IMR-90 (cell line): ENCODE measurements at regions not wholly inside any gene's neighbourhood (a gene's known extent, or its start where the extent isn't known, plus 50 kb on each side); places are given as distances from the start of the nearest gene placed in this dataset.

Experiments
- ATAC-seq: fragments of 200-7000 bp; cut with Tn5 transposase; 2 replicates; pipeline ENCODE4 v1.9.1; 2020; ENCODE audit warnings: low read depth, mild to moderate bottlenecking, moderate library complexity
- BruUV-seq: library from RNA; stranded (reverse); fragments of 400-500 nt; replicated peaks from 2 replicates; lab custom pipeline; 2021; lab: Mats Ljungman, UMichigan
- CTCF ChIA-PET: fragments of 300-600 bp; formaldehyde crosslinking; extraction: SDS; loops from one replicate; lab custom pipeline; 2021; ENCODE audit warnings: antibody characterized with exemption; lab: Yijun Ruan, JAX
- POLR2A ChIA-PET: fragments of 300-600 bp; sonication (Branson Sonifier 250); formaldehyde crosslinking; loops from one replicate; lab custom pipeline; 2022; ENCODE audit warnings: antibody characterized with exemption; ENCODE audit not compliant: unreplicated experiment; lab: Charles Lee
- DNase-seq: peaks from one replicate; pipeline ENCODE4 v3.0.0; 2013
- H2AFZ ChIP-seq: replicated peaks from 2 replicates; pipeline ENCODE3; 2013; ENCODE audit warnings: low read length, mild to moderate bottlenecking; ENCODE audit not compliant: poor library complexity
- H2AK5ac ChIP-seq: 2 replicates; pipeline ENCODE4 v1.6.1; 2013; ENCODE audit warnings: low read depth, low read length, inconsistent platforms
- H2AK9ac ChIP-seq: replicated peaks from 2 replicates; pipeline ENCODE3; 2013; ENCODE audit warnings: mild to moderate bottlenecking, low read depth, low read length, moderate library complexity; ENCODE audit not compliant: poor library complexity
- H2BK120ac ChIP-seq: 2 replicates; pipeline ENCODE4 v1.6.1; 2013; ENCODE audit warnings: low read depth, low read length, inconsistent platforms
- H2BK15ac ChIP-seq: 3 replicates; pipeline ENCODE4 v1.6.1; 2013; ENCODE audit warnings: low read depth, low read length, inconsistent platforms
- H2BK20ac ChIP-seq: 2 replicates; pipeline ENCODE4 v1.6.1; 2013; ENCODE audit warnings: low read depth, mild to moderate bottlenecking, inconsistent platforms, low read length, moderate library complexity
- H2BK5ac ChIP-seq: 2 replicates; pipeline ENCODE4 v1.6.1; 2013; ENCODE audit warnings: mild to moderate bottlenecking, low read depth, low read length, inconsistent platforms; ENCODE audit not compliant: poor library complexity, severe bottlenecking
- H3K14ac ChIP-seq: replicated peaks from 2 replicates; pipeline ENCODE4 v1.6.1; 2013; ENCODE audit warnings: low read depth, low read length, inconsistent platforms
- H3K18ac ChIP-seq: 2 replicates; pipeline ENCODE4 v1.6.1; 2013; ENCODE audit warnings: low read depth, low read length, control low read depth
- H3K23ac ChIP-seq: 2 replicates; pipeline ENCODE4 v1.6.1; 2013; ENCODE audit warnings: low read depth, low read length, inconsistent platforms
- H3K27ac ChIP-seq: 2 replicates; pipeline ENCODE4 v1.5.1; 2013; ENCODE audit warnings: mild to moderate bottlenecking, control low read depth, low read length; ENCODE audit not compliant: insufficient read depth
- H3K27me3 ChIP-seq: 2 replicates; pipeline ENCODE4 v1.6.1; 2013; ENCODE audit warnings: low read length; ENCODE audit not compliant: control insufficient read depth, insufficient read depth
- H3K36me3 ChIP-seq: 2 replicates; pipeline ENCODE4 v1.6.1; 2013; ENCODE audit warnings: low read length, mixed read lengths; ENCODE audit not compliant: control insufficient read depth, insufficient read depth
- H3K4ac ChIP-seq: 2 replicates; pipeline ENCODE4 v1.6.1; 2013; ENCODE audit warnings: low read depth, low read length, inconsistent platforms
- H3K4me1 ChIP-seq: 2 replicates; pipeline ENCODE4 v1.6.1; 2013; ENCODE audit warnings: low read length, mixed read lengths; ENCODE audit not compliant: control insufficient read depth, insufficient read depth
- H3K4me2 ChIP-seq: 2 replicates; pipeline ENCODE4 v1.6.1; 2013; ENCODE audit warnings: low read depth, mild to moderate bottlenecking, control low read depth, low read length, moderate library complexity
- H3K4me3 ChIP-seq: 2 replicates; pipeline ENCODE4 v1.5.1; 2013; ENCODE audit warnings: low read depth, mild to moderate bottlenecking, control low read depth, low read length, moderate library complexity; ENCODE audit not compliant: insufficient read depth
- H3K56ac ChIP-seq: 2 replicates; pipeline ENCODE4 v1.6.1; 2013; ENCODE audit warnings: low read length, inconsistent platforms; ENCODE audit not compliant: insufficient read depth; ENCODE audit errors: extremely low read depth
- H3K79me1 ChIP-seq, 2 experiments: 2 replicates each; pipeline ENCODE4 v1.6.1; 2013; ENCODE audit warnings: low read length in 2 of 2, inconsistent platforms in 1 of 2, low read depth in 1 of 2
- H3K9ac ChIP-seq: 2 replicates; pipeline ENCODE4 v1.6.1; 2013; ENCODE audit warnings: low read depth, low read length, control low read depth
- H3K9me1 ChIP-seq: 2 replicates; pipeline ENCODE4 v1.6.1; 2013; ENCODE audit warnings: low read length, inconsistent platforms; ENCODE audit not compliant: insufficient read depth
- H3K9me3 ChIP-seq: 2 replicates; pipeline ENCODE4 v1.6.1; 2013; ENCODE audit warnings: low read length; ENCODE audit not compliant: control insufficient read depth, insufficient read depth
- H4K20me1 ChIP-seq: 2 replicates; pipeline ENCODE4 v1.6.1; 2013; ENCODE audit warnings: low read length, inconsistent platforms; ENCODE audit not compliant: insufficient read depth
- H4K5ac ChIP-seq: 2 replicates; pipeline ENCODE4 v1.6.1; 2013; ENCODE audit warnings: mild to moderate bottlenecking, low read depth, low read length, control low read depth
- H4K8ac ChIP-seq, 2 experiments: 2 replicates each; pipeline ENCODE4 v1.6.1; 2013; ENCODE audit warnings: low read depth in 2 of 2, low read length in 2 of 2, control low read depth in 1 of 2, inconsistent platforms in 1 of 2
- H4K91ac ChIP-seq: 2 replicates; pipeline ENCODE4 v1.6.1; 2013; ENCODE audit warnings: low read depth, low read length, inconsistent platforms; ENCODE audit not compliant: insufficient read depth
- MAZ ChIP-seq: IDR thresholded peaks from 2 replicates; pipeline ENCODE4 v1.6.1; 2012; ENCODE audit warnings: low read depth, mild to moderate bottlenecking, low read length, improper control_type of control experiment, moderate library complexity, borderline replicate concordance
- NFE2L2 ChIP-seq: fragments of 150-350 bp; IDR thresholded peaks from 2 replicates; pipeline ENCODE4 v1.6.1; 2016; ENCODE audit warnings: low read depth, mild to moderate bottlenecking, low read length
- WGBS, 2 experiments: methylation state at CpG; one replicate each; pipeline versions ENCODE4 v1.1.5 to v1.1.7; 2013; ENCODE audit warnings: missing lambda C conversion rate in 2 of 2; ENCODE audit not compliant: insufficient read length in 1 of 2; ENCODE audit errors: extremely low coverage in 2 of 2; 5-methylcytosine and 5-hydroxymethylcytosine counted together
- dilution Hi-C: fragments of 300-500 bp; cut with HindIII; formaldehyde crosslinking; loops from one replicate; pipeline ENCODE4 v1.14.3; 2018; ENCODE audit warnings: low sequenced_read_pairs; ENCODE audit not compliant: unreplicated experiment
- in situ Hi-C: fragments of 300-500 bp; cut with MboI; formaldehyde crosslinking; loops from 3 replicates; pipeline ENCODE4 v1.14.3; 2019; ENCODE audit warnings: low sequenced_read_pairs, inconsistent platforms, mixed read lengths
- intact Hi-C: fragments of 100-400 bp; cut with micrococcal nuclease; formaldehyde crosslinking; loops from 2 replicates; pipeline ENCODE4 v1.10.0; 2022

DNA sequence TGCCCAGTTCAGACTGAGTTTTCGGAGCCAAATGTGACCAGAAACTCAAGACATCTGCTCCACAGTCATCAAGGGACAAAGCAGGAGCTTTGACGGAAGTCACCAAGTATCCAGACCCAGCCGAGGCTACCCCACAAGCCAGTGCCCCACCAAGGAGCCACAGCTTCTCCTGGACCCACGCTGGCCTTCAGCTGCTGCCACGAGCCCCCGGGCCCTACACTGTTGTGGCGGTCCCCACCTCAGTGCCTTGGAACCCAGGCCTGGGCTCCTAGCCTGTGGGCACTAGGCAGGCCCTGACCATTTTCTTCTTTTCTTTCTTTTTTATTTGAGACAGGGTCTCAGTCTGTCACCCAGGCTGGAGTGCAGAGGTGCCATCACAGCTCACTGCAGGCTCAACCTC, 82.1 kb upstream of the NKX1-1 start:
- H3K18ac ChIP-seq, result no peak overlapping the region
- no peaks in the 10 kb centered on the region for H3K36me3 ChIP-seq
- H2BK20ac ChIP-seq, result no peak overlapping the region
- H3K9me1 ChIP-seq, result no peaks in the 10 kb centered on the region
- no peak overlapping the region for H3K14ac ChIP-seq
- no peak overlapping the region for H3K56ac ChIP-seq
- DNase-seq, result no peak
- dilution Hi-C loops, result no loop called here
- in situ Hi-C loops, result no loop called here
- H3K4me2 ChIP-seq, result no peak overlapping the region
- peaks cover 11% of the 10 kb centered on the region; the same call in 1 of the 2 replicates for H3K9me3 ChIP-seq
- no peak overlapping the region for H2BK120ac ChIP-seq
- H4K5ac ChIP-seq, result no peak overlapping the region
- H3K23ac ChIP-seq, result no peak overlapping the region
- no TSS peak for BruUV-seq
- no peak overlapping the region for H3K4ac ChIP-seq
- no peak overlapping the region for H3K9ac ChIP-seq
- no peak for ATAC-seq
- no peak overlapping the region for H2AK9ac ChIP-seq
- intact Hi-C loops, result no loop called here
- no peak overlapping the region for H2BK15ac ChIP-seq
- H4K91ac ChIP-seq, result no peak overlapping the region
- no peak overlapping the region for H2AFZ ChIP-seq
- H4K8ac ChIP-seq, result no peak overlapping the region
- H2BK5ac ChIP-seq, result no peak overlapping the region
- H2AK5ac ChIP-seq, result no peak overlapping the region
- no peaks in the 10 kb centered on the region for H3K4me1 ChIP-seq
- 57% methylated on average over 2 of the region's 7 CpGs; no CpG with 5 or more reads in 1 of the 2 experiments for WGBS, 2 experiments
- H4K20me1 ChIP-seq, result no peaks in the 10 kb centered on the region; the same call in 1 of the 2 replicates
- ChIA-PET CTCF (no interaction called here), POLR2A (no interaction called here)
- peaks cover 27% of the 10 kb centered on the region; the same call in 1 of the 2 replicates for H3K27me3 ChIP-seq
- H3K79me1 ChIP-seq, result no peaks in the 10 kb centered on the region
- no peak overlapping the region for H3K4me3 ChIP-seq
- no peak overlapping the region for H3K27ac ChIP-seq
- TF ChIP-seq MAZ (no peak), NFE2L2 (no peak)
